GM12864 (cell line): ENCODE measurements at regions not wholly inside any gene's neighbourhood (a gene's known extent, or its start where the extent isn't known, plus 50 kb on each side); places are given as distances from the start of the nearest gene placed in this dataset.

Source experiments
- DNase-seq: peaks from one replicate; pipeline ENCODE4 v3.0.0-alpha.2; 2011; ENCODE audit warnings: low read depth
- H3K4me3 ChIP-seq: 2 replicates; pipeline ENCODE4 v1.5.1; 2011; ENCODE audit warnings: mild to moderate bottlenecking, low read depth, low read length, control low read depth
- TF ChIP-seq, protein P1 (sequence below): IDR thresholded peaks from 2 replicates; pipeline ENCODE4 v1.5.1; 2011; ENCODE audit warnings: low read depth, mild to moderate bottlenecking, moderate library complexity, low read length, control low read depth, inconsistent platforms; ENCODE audit errors: missing control alignments

GRCh38 chr10:128540781-128541761 lies 414.8 kb upstream of the MKI67 start:
- TF ChIP-seq, protein P1, sequence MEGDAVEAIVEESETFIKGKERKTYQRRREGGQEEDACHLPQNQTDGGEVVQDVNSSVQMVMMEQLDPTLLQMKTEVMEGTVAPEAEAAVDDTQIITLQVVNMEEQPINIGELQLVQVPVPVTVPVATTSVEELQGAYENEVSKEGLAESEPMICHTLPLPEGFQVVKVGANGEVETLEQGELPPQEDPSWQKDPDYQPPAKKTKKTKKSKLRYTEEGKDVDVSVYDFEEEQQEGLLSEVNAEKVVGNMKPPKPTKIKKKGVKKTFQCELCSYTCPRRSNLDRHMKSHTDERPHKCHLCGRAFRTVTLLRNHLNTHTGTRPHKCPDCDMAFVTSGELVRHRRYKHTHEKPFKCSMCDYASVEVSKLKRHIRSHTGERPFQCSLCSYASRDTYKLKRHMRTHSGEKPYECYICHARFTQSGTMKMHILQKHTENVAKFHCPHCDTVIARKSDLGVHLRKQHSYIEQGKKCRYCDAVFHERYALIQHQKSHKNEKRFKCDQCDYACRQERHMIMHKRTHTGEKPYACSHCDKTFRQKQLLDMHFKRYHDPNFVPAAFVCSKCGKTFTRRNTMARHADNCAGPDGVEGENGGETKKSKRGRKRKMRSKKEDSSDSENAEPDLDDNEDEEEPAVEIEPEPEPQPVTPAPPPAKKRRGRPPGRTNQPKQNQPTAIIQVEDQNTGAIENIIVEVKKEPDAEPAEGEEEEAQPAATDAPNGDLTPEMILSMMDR = no peak
- H3K4me3 ChIP-seq = no peak overlapping the region
- no peak for DNase-seq

DNA sequence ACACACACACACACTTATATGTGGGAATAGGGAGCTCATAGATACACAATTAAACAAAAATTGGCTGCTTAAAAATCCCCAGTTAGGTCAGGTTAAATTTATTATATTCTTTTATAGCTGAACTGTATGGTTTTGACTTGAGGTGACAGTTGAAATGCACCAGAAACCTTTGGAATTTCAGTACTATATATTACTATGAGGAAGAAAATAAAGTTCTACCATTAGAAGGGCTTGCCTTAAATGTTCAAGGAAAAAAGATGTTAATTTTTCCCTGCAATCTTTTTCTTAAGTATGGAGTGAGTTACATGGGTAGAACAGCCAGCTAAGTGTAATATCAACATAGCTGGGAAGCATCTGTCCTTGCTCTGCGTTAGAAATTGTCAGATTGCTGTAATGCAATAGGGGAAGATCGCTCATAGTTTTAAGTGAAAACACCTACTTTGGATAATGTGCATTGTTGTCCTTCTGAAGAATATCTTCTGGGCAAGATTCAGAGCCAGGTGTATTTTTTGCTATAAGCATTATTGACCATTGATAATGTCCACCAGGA lies 415.8 kb upstream of the MKI67 start:
- TF ChIP-seq, protein P1 = no peak
- H3K4me3 ChIP-seq = no peak overlapping the region
- no peak for DNase-seq

DNA sequence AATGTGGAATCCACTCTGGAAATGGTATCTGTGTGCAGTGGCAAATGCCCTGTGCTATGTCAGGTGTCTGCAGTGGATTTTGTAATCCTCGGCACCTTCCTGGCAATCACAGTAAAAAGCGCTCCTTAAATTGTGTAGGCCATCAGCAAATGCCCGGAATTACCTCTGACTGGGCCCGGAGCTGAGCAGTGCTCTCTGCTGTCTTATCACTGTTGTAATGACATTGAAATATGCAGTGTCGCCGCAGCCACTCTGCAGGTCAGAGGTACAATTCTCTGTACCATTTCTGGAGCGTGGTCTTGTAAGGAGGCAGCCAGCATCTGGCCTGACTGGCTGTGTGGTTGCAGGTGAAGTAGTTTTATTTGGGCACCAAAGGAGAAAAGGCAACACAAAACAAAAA lies 416.4 kb upstream of the MKI67 start:
- DNase-seq = no peak
- H3K4me3 ChIP-seq = no peak overlapping the region
- TF ChIP-seq, protein P1 = no peak

- H3K4me3 ChIP-seq = no peak overlapping the region
- no peak for DNase-seq
- TF ChIP-seq, protein P1 = no peak
These were observed 416.9 kb upstream of the MKI67 start for GRCh38 chr10:128543151-128543550.

GRCh38 chr10:128545216-128545615 lies 419.0 kb upstream of the MKI67 start:
- DNase-seq = no peak
- TF ChIP-seq, protein P1 = no peak
- no peak overlapping the region for H3K4me3 ChIP-seq

DNA sequence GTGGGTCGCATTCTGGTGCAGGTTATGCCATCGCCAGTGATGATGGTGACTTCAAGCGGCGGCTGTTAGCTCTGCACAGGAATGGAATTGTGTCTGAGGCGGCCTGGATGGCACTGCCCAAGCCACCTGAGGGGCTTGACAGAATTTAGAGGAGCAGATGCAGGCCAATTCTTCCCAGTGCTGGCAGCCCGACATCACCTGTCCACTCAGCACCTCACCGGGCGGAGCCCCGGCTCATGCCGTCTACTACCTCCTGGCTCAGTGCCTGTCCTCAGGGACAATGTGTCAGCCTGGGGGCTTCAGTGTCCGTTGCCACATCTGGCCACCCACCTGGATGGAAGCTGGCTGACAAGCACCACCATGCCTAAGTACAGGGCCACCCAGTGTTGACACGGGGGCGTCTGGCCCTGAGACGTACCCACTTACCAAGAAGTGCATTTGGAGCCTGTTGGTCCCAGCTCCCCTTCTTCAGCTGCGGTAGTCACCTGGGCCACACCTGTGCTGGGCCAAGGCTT lies 420.5 kb upstream of the MKI67 start:
- no peak overlapping the region for H3K4me3 ChIP-seq
- DNase-seq = no peak
- TF ChIP-seq, protein P1 = no peak
